ENCODE measurements at regions not wholly inside any gene's neighbourhood (a gene's known extent, or its start where the extent isn't known, plus 50 kb on each side); places are given as distances from the start of the nearest gene placed in this dataset.

DNA sequence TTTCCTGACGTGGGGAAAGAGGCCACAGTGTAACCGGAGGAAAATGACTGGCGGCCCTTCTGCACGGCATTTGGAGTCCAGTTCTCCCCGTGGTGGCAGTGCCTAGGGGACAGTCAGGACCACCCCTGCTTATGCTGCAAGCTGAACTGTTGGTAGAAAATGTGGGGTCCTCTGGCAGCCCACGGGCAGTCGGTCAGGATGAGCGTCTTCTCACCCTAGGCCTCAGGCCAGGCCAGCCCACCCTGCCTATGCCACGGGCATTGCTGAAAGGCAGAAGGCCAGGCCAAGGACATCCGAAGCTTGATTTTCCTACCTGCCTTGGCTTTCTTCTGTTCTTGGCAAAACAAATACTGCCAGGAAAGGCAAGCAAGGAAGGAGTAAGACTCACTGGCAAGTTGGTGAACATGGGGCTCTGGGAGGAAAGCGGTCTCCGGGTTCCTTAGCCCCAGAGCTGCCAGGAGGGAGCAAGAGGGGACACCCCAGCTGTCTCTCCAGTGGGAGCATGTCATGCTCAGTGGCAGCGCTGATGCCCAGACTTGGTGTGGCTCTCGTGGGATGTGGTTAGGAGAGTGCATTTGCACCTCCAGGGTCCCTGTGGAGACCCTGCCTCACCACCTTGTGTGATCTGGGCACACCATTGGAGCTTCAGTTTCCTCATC, 311.6 kb downstream of the QKI start:
- Histone ChIP-seq H3K18ac (ENCODE audit: low read depth, low read length) (no peak overlapping the region), H3K27me3 (ENCODE audit: control insufficient read depth, insufficient read depth, low read length) (peaks cover 3% of the 10 kb centered on the region; the same call in 1 of the 2 replicates), H3K36me3 (ENCODE audit: control insufficient read depth, insufficient read depth, low read length) (no peaks in the 10 kb centered on the region), H2BK5ac (ENCODE audit: low read depth, low read length, poor library complexity, severe bottlenecking) (no peak overlapping the region), H3K23ac (ENCODE audit: low read depth, low read length) (no peak overlapping the region), H3K4ac (ENCODE audit: low read depth, low read length) (no peak overlapping the region), H2AK5ac (ENCODE audit: low read depth, low read length) (no peak overlapping the region), H3K9me3 (ENCODE audit: control insufficient read depth, insufficient read depth, low read length) (no peaks in the 10 kb centered on the region), H3K79me1 (ENCODE audit: low read depth in 1 of 2, low read length in 2 of 2) (no peaks in the 10 kb centered on the region), H2AK9ac (replicated peaks; ENCODE audit: low read depth, low read length, poor library complexity) (no peak overlapping the region), H3K9me1 (ENCODE audit: insufficient read depth, low read length) (no peaks in the 10 kb centered on the region), H3K56ac (ENCODE audit: extremely low read depth, insufficient read depth, low read length) (no peak overlapping the region), H2AFZ (replicated peaks; ENCODE audit: low read length, poor library complexity) (no peak overlapping the region), H3K9ac (ENCODE audit: low read depth, low read length) (no peak overlapping the region), H3K4me3 (ENCODE audit: insufficient read depth, low read depth, low read length) (no peak overlapping the region), H4K91ac (ENCODE audit: insufficient read depth, low read depth, low read length) (no peak overlapping the region), H2BK20ac (ENCODE audit: low read depth, low read length) (no peak overlapping the region), H2BK15ac (ENCODE audit: low read depth, low read length) (no peak overlapping the region), H3K4me2 (ENCODE audit: low read depth, low read length) (no peak overlapping the region), H2BK120ac (ENCODE audit: low read depth, low read length) (no peak overlapping the region), H3K27ac (ENCODE audit: insufficient read depth, low read length) (no peak overlapping the region), H3K14ac (replicated peaks; ENCODE audit: low read depth, low read length) (no peak overlapping the region), H3K4me1 (ENCODE audit: control insufficient read depth, insufficient read depth, low read length) (no peaks in the 10 kb centered on the region), H4K5ac (ENCODE audit: low read depth, low read length) (no peak overlapping the region), H4K8ac (ENCODE audit: low read depth in 2 of 2, low read length in 2 of 2) (no peak overlapping the region), H4K20me1 (ENCODE audit: insufficient read depth, low read length) (no peaks in the 10 kb centered on the region)
- TF ChIP-seq MAFK (IDR thresholded peaks at IDR 0.05; ENCODE audit: low read depth, low read length): no peak
- no peak for TF ChIP-seq FOS (IDR thresholded peaks at IDR 0.05; ENCODE audit: low read depth, low read length)
- no peak for TF ChIP-seq POLR2A (IDR thresholded peaks at IDR 0.05; ENCODE audit: low read depth, low read length)
- no peak for TF ChIP-seq MAZ (IDR thresholded peaks at IDR 0.05; ENCODE audit: borderline replicate concordance, low read depth, low read length)
- TF ChIP-seq MXI1 (IDR thresholded peaks at IDR 0.05; ENCODE audit: borderline replicate concordance, low read depth, low read length): no peak
- no peak for TF ChIP-seq SMC3 (IDR thresholded peaks at IDR 0.05; ENCODE audit: low read depth, low read length)
- TF ChIP-seq, protein P1, sequence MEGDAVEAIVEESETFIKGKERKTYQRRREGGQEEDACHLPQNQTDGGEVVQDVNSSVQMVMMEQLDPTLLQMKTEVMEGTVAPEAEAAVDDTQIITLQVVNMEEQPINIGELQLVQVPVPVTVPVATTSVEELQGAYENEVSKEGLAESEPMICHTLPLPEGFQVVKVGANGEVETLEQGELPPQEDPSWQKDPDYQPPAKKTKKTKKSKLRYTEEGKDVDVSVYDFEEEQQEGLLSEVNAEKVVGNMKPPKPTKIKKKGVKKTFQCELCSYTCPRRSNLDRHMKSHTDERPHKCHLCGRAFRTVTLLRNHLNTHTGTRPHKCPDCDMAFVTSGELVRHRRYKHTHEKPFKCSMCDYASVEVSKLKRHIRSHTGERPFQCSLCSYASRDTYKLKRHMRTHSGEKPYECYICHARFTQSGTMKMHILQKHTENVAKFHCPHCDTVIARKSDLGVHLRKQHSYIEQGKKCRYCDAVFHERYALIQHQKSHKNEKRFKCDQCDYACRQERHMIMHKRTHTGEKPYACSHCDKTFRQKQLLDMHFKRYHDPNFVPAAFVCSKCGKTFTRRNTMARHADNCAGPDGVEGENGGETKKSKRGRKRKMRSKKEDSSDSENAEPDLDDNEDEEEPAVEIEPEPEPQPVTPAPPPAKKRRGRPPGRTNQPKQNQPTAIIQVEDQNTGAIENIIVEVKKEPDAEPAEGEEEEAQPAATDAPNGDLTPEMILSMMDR (conservative IDR thresholded peaks at IDR 0.05; ENCODE audit: low read depth, low read length): no peak
- no peak for TF ChIP-seq NFE2L2 (IDR thresholded peaks at IDR 0.05; ENCODE audit: low read depth, low read length)
- no peak for TF ChIP-seq CHD1 (IDR thresholded peaks at IDR 0.05; ENCODE audit: low read depth, low read length)
- TF ChIP-seq CEBPB (IDR thresholded peaks at IDR 0.05; ENCODE audit: low read depth, low read length): no peak
- TF ChIP-seq, protein P2, sequence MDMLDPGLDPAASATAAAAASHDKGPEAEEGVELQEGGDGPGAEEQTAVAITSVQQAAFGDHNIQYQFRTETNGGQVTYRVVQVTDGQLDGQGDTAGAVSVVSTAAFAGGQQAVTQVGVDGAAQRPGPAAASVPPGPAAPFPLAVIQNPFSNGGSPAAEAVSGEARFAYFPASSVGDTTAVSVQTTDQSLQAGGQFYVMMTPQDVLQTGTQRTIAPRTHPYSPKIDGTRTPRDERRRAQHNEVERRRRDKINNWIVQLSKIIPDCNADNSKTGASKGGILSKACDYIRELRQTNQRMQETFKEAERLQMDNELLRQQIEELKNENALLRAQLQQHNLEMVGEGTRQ (IDR thresholded peaks at IDR 0.05; ENCODE audit: low read depth, low read length): no peak
- TF ChIP-seq RCOR1 (IDR thresholded peaks at IDR 0.05; ENCODE audit: insufficient replicate concordance, low read length): no peak
- TF ChIP-seq, protein P3, sequence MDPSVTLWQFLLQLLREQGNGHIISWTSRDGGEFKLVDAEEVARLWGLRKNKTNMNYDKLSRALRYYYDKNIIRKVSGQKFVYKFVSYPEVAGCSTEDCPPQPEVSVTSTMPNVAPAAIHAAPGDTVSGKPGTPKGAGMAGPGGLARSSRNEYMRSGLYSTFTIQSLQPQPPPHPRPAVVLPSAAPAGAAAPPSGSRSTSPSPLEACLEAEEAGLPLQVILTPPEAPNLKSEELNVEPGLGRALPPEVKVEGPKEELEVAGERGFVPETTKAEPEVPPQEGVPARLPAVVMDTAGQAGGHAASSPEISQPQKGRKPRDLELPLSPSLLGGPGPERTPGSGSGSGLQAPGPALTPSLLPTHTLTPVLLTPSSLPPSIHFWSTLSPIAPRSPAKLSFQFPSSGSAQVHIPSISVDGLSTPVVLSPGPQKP (IDR thresholded peaks at IDR 0.05; ENCODE audit: borderline replicate concordance, low read depth, low read length): no peak
- TF ChIP-seq RFX5 (IDR thresholded peaks at IDR 0.05; ENCODE audit: low read depth, low read length): no peak
- CTCF ChIA-PET: interaction anchor here (0.5 to 0.7 kb wide), 2 partner anchors 13 to 24 kb away, joined by 3 to 4 read pairs; no protein-coding TSS in a partner anchor
- in situ Hi-C loops (cut with MboI; ENCODE audit: low sequenced_read_pairs): no loop called here
- intact Hi-C loops (cut with micrococcal nuclease): no loop called here
- ATAC-seq (ENCODE audit: low read depth): no peak
- no TSS peak for BruUV-seq (replicated peaks)
- no peak for DNase-seq
- dilution Hi-C loops (cut with HindIII; ENCODE audit: low sequenced_read_pairs, unreplicated experiment): no loop called here
- 82% methylated on average over 10 of the region's 14 CpGs; no CpG with 5 or more reads in 1 of the 2 experiments for WGBS, 2 experiments (ENCODE audit: extremely low coverage in 2 of 2, insufficient read length in 1 of 2)
- POLR2A ChIA-PET (ENCODE audit: unreplicated experiment): no interaction called here

Measured in IMR-90 (cell line).